PFSK-1 (cell line): ENCODE measurements at regions not wholly inside any gene's neighbourhood (a gene's known extent, or its start where the extent isn't known, plus 50 kb on each side); places are given as distances from the start of the nearest gene placed in this dataset.

Source experiments
- FOXP2 ChIP-seq: optimal IDR thresholded peaks from 2 replicates; pipeline ENCODE3; 2011; ENCODE audit warnings: borderline replicate concordance, control low read depth, inconsistent platforms; ENCODE audit not compliant: insufficient read depth; ENCODE audit errors: extremely low read length, extremely low read depth
- POLR2AphosphoS5 ChIP-seq: IDR thresholded peaks from 2 replicates; pipeline ENCODE4 v1.6.1; 2012; ENCODE audit warnings: low read depth, mild to moderate bottlenecking, control low read depth, low read length, moderate library complexity
- SIN3A ChIP-seq: IDR thresholded peaks from 2 replicates; pipeline ENCODE4 v1.6.1; 2012; ENCODE audit warnings: mild to moderate bottlenecking, low read length, moderate library complexity, borderline replicate concordance; ENCODE audit not compliant: insufficient read depth
- TAF1 ChIP-seq: IDR thresholded peaks from 2 replicates; pipeline ENCODE4 v1.6.1; 2012; ENCODE audit warnings: low read length, control low read depth, borderline replicate concordance; ENCODE audit not compliant: insufficient read depth
- TF ChIP-seq, protein P1 (sequence below), 2 experiments: IDR thresholded peaks; 2 replicates each; pipeline versions ENCODE4 v1.6.1 to v1.8.0; 2011 to 2012; ENCODE audit warnings: low read depth in 2 of 2, low read length in 2 of 2, control low read depth in 1 of 2, inconsistent platforms in 1 of 2, mild to moderate bottlenecking in 1 of 2, moderate library complexity in 1 of 2; ENCODE audit not compliant: insufficient read depth in 1 of 2

DNA sequence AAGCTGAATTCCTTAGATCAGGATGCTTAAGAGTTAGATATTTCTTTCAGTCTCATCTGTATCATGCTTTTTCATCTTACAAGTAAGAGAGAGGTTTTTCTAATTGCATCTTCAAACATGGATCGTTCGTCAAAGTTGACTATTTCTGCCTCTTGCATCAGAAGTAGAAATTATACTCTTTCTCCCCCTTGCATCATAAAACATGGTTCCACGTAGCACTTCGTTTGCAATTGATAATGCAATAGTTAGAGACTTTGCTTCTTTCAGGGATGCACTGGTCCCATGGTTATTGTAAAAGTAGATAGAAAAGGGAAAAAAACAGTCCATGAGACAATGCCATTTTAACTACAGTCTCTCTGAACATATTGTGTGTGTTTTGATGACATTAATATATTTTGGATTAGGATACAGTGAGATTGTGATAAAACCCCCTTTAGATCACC is 75.1 kb upstream of the PARD3B start:
- TF ChIP-seq SIN3A (no peak), POLR2AphosphoS5 (no peak), TAF1 (no peak), FOXP2 (no peak)
- TF ChIP-seq, protein P1, sequence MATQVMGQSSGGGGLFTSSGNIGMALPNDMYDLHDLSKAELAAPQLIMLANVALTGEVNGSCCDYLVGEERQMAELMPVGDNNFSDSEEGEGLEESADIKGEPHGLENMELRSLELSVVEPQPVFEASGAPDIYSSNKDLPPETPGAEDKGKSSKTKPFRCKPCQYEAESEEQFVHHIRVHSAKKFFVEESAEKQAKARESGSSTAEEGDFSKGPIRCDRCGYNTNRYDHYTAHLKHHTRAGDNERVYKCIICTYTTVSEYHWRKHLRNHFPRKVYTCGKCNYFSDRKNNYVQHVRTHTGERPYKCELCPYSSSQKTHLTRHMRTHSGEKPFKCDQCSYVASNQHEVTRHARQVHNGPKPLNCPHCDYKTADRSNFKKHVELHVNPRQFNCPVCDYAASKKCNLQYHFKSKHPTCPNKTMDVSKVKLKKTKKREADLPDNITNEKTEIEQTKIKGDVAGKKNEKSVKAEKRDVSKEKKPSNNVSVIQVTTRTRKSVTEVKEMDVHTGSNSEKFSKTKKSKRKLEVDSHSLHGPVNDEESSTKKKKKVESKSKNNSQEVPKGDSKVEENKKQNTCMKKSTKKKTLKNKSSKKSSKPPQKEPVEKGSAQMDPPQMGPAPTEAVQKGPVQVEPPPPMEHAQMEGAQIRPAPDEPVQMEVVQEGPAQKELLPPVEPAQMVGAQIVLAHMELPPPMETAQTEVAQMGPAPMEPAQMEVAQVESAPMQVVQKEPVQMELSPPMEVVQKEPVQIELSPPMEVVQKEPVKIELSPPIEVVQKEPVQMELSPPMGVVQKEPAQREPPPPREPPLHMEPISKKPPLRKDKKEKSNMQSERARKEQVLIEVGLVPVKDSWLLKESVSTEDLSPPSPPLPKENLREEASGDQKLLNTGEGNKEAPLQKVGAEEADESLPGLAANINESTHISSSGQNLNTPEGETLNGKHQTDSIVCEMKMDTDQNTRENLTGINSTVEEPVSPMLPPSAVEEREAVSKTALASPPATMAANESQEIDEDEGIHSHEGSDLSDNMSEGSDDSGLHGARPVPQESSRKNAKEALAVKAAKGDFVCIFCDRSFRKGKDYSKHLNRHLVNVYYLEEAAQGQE (IDR thresholded peaks at IDR 0.05; ENCODE audit: insufficient read depth in 1 of 2, low read depth in 2 of 2, low read length in 2 of 2): no peak

DNA sequence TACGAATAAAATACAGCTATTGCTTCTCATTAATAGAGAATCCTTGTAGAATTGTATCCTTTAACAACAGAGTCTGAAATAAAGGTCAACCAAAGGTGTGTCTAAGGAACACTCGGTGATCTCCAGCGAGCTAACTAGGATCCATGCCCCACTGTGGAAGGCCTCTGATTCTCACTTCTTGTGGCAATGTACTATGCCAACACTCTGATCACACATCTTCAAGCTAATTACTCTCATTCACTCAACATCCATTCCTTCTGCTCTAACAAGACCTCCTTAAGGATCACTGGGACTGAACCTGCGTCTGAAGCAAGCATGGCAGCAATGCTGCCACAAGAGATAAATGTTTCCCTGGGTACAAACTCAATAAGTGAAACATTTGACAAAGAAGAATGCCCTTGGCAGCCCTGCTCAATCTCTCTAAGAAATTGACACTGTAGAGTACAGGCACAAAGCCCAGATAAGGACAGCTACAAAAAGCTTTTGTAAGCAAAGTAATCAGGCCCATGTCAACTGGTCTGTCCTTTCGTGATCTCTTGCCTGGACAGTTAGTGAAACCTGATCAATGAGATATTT is 74.6 kb upstream of the PARD3B start:
- TF ChIP-seq, protein P1 (IDR thresholded peaks at IDR 0.05; ENCODE audit: insufficient read depth in 1 of 2, low read depth in 2 of 2, low read length in 2 of 2): no peak
- TF ChIP-seq TAF1 (no peak), FOXP2 (no peak), SIN3A (no peak), POLR2AphosphoS5 (no peak)

DNA sequence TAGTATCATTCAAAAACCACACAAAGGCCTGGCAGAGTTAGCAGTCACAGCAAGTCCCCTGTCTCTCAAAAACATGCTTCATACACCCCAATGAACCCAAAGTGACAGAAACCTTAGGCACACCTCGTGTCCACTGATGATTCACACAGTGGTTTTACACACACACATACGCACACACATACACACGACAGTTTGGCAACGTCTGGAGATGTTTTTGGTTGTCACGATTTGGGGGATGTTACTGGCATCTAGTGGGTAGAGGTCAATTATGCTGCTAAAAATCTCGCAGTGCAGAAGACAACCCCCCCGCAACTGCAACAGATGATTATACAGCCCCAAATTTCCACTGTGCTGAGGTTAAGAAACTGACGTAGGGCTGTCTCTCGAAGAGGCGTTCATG is 72.9 kb upstream of the PARD3B start:
- TF ChIP-seq TAF1 (no peak), POLR2AphosphoS5 (no peak), SIN3A (no peak), FOXP2 (no peak)
- TF ChIP-seq, protein P1 (IDR thresholded peaks at IDR 0.05; ENCODE audit: insufficient read depth in 1 of 2, low read depth in 2 of 2, low read length in 2 of 2): no peak

DNA sequence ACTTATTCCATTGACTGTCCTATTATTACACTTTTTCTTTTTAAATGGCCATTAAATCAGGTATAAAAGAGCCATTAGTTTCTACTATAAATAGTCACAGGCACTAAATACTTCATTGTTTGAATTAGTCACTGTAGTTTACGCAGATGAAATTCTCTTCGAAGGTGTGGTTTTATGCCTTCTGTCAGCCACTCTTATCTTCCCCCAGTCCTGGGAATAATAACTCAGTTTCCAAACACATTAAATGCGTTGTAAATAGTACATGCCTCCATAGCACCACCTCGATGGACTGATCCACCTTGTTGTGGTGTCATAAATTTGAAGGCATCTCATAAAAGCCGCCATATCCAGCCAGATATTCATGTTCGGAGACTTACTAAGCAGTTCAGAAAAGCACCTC is 72.1 kb upstream of the PARD3B start:
- TF ChIP-seq TAF1: no peak
- TF ChIP-seq FOXP2: no peak

DNA sequence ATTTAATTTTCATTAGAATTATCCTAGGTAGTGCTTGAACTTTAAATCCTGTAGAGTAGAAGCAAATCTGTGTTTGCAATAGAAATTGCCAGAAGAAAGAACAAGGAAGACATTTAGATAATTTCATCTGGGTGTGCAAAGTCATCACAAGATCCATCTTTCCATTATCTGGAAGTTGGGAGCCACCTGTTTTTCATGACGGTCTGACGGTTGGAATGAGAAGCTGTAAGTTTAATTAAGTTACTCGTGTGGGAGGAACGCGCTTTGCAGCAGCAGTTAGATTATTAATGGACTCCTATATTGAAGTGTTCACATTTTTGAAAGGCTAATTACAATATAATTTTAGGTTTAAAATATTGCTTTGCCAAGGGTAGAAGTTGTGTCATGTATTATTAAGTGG is 69.9 kb upstream of the PARD3B start:
- TF ChIP-seq SIN3A (no peak), FOXP2 (no peak), TAF1 (no peak), POLR2AphosphoS5 (no peak)
- TF ChIP-seq, protein P1 (IDR thresholded peaks at IDR 0.05; ENCODE audit: insufficient read depth in 1 of 2, low read depth in 2 of 2, low read length in 2 of 2): no peak
